Activated CD4-positive, alpha-beta T cell treated with anti-CD3 and anti-CD28 coated beads, Interleukin-2, amount 10 ng/mL, durations not matched to agents 24 days and 14 days (primary cell): ENCODE measurements at regions not wholly inside any gene's neighbourhood (a gene's known extent, or its start where the extent isn't known, plus 50 kb on each side); places are given as distances from the start of the nearest gene placed in this dataset.

ENCODE experiments used
- DNase-seq: peaks from one replicate; pipeline ENCODE4 v3.0.0; 2022
- H3K27ac Mint-ChIP-seq: one replicate; pipeline ENCODE4 v1.8.0; 2022; ENCODE audit warnings: mild to moderate bottlenecking, mixed read lengths
- H3K27me3 Mint-ChIP-seq: one replicate; pipeline ENCODE4 v1.8.0; 2022; ENCODE audit warnings: mixed read lengths
- H3K36me3 Mint-ChIP-seq: one replicate; pipeline ENCODE4 v1.8.0; 2022; ENCODE audit warnings: low read depth, mild to moderate bottlenecking, mixed read lengths
- H3K4me1 Mint-ChIP-seq: one replicate; pipeline ENCODE4 v1.8.0; 2021; ENCODE audit warnings: mixed read lengths
- H3K4me3 Mint-ChIP-seq: one replicate; pipeline ENCODE4 v1.8.0; 2022; ENCODE audit warnings: mild to moderate bottlenecking, moderate library complexity, mixed read lengths
- H3K9me3 Mint-ChIP-seq: one replicate; pipeline ENCODE4 v1.8.0; 2021; ENCODE audit warnings: mixed read lengths
- intact Hi-C: fragments of 100-400 bp; cut with micrococcal nuclease; formaldehyde crosslinking; loops from one replicate; pipeline ENCODE4 v1.15.1; 2023

DNA sequence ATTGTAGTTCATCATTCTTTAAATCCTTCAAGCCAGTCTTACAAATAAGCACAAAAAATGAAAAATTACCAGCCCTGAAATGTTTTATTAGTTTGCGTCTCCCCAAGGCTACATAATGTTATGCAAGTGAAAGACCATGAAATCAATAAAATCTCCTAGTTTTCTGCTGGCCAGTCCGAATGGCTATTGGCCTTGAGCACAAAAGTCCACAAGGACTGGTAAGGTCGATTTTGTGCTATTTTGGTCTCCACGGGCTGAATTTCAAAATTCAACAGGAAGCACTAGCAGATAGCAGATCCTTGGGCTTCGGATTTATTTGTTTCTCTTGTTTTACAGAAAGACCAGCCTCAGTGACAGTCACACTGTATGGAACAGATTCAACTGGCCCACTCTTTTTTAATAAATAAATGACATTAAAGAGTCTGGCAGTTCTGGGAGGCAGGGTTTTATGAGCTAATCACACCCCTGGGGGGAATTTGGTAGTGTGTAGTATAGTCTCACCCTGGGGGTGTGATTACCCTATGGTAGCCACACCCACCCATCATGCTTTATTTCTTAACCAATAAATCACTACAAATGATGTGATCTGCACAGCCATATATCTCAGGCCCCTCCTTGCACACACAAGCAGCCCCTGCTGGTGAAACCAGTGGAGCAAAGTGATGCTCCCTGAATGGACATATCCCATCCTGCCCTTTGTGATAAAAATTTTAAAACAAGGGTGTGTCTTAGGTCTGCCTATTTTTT, 51.1 kb upstream of the TMEM33 start:
- Mint-ChIP-seq H3K4me1 (peaks cover 4% of the 10 kb centered on the region), H3K27me3 (peaks cover 49% of the 10 kb centered on the region)
- intact Hi-C loops, result loop anchor here (2.0 to 5.0 kb wide), 3 partner anchors 15 to 513 kb away; partner anchors contain the start of genes BEND4 and SHISA3

DNA sequence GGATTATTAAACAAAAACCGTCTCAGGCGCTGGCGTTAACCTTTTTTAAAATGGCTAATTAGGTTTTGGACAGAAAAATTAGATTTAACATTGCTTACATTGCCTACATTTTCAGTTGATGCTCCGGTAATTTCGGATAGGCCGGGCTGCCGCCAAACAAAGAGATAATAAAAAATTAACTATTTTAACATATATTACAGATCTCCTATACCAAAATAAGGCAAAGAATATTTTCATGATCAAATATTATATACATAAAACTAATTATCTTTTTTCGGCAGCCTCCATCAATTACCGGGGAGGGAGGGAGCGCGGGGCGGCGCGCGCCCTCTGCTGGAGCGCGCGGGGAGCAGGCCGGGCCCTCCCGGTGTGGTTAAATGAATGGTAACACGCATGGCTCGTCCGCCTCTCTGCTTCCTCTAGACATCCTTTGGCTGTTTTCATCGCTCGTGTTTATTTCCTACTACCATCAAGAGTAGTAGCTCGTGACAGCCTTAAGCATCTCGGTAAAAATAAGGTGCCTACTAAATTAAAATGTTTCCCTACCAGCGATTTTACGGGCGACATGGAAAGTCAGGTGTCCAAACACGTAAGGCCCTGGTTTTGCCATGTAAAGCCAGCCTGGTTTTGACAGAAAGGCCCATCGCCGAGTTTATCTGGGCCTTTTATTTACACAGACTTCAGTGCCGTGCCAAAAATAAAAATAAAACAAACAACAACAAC, 52.4 kb upstream of the TMEM33 start:
- intact Hi-C loops, result loop anchor here (1.0 to 5.0 kb wide), 4 partner anchors 14 to 601 kb away; partner anchors contain the start of genes BEND4 and SHISA3
- Mint-ChIP-seq H3K27me3 (peaks cover 60% of the 10 kb centered on the region), H3K4me1 (peaks cover 4% of the 10 kb centered on the region), H3K9me3 (no peaks in the 10 kb centered on the region), H3K27ac (no peak overlapping the region), H3K36me3 (no peaks in the 10 kb centered on the region), H3K4me3 (peak overlapping the region; percentile 23)
- peak; percentile 83 for DNase-seq

More for the DNA sequence above, 51.1 kb upstream of the TMEM33 start:
- no peak for DNase-seq
- H3K4me3 Mint-ChIP-seq, result no peak overlapping the region
- H3K36me3 Mint-ChIP-seq, result no peaks in the 10 kb centered on the region
- no peak overlapping the region for H3K27ac Mint-ChIP-seq
- no peaks in the 10 kb centered on the region for H3K9me3 Mint-ChIP-seq

DNA sequence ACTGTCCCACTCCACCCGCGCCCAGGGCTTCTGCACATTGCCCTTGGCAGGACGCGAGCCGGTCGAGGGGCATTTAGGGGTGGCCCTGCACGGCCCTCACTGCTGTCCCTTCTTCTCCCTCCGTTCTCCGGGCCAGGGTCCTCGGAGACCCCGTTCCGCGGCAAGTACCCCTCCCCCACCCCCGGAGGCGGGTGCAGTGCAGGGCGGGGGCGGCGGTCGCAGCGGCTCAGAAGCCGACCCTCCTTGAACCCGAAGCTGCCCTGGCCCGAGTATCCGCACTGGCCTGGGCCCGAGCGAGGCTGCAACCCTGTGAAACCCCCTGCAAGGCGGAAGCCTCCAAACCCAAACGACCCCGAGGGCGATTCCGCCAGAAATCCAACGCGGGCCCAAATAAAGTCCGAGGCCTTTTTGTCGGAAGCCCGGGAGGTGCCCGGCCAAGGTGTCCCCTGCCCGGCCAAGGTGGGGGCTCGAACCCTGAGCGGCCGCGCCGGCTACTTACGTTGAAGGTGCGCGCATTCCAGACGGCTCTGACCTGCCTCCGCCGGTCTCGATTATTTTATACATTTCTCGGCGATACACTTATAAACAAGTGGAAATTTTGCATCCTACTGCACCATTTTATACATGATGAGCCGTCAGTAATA, 53.1 kb upstream of the TMEM33 start:
- H3K27ac Mint-ChIP-seq, result no peak overlapping the region
- H3K4me3 Mint-ChIP-seq, result peak overlapping the region; percentile 17

DNA sequence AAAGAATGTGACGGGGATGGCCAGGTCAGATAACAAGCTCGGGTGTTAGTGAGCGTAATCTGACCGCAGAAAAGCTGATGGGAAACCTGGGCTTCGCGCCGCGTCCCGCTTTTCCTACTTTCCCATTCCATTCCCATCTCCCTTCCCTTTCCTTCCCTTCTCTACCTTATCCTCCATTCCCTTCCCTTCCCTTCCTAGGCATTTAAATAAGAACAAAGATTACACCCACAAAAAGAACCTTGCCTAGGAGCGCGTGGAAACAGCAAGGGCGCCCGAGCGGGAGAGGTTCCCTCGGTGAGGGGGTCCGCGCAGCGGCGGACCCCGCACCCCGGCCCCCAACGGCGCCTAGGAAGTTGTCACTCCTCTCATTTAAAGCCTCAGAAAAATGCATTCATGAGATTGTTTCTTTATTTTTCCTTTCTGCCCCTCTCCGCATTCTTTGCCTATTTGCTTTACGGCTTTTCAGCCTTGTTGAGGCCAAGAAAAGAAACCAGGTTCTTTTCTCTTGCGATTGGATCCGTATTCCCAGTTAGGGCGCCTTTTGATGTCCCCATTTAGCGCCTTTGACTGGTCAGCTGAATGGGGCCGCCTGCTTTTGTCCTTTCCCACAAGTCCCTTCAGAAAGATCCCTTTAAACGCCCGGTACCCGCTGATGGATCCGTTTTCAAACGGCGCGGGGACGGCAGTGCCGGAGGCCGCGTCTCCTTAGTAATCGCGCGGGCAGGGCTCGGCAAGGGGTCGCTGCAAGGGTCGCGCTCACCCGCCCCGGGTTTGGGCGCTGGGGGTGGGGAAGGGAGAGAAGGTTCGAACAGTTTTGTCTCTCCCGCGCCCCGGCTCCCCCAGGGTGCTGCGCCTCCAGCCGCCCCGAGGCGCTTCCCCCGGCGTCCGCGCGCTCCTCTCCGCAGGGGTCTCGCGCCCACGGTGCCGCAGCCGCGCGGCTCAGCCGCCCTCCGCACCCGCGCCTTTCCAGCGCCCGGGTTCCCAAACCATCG, 54.1 kb upstream of the TMEM33 start:
- peak overlapping the region; percentile 30 for H3K4me3 Mint-ChIP-seq
- intact Hi-C loops, result loop anchor here (2.0 to 5.0 kb wide), 2 partner anchors 130 to 271 kb away; partner anchors contain the start of gene BEND4
- peaks cover 67% of the 10 kb centered on the region for H3K27me3 Mint-ChIP-seq
- no peak for DNase-seq
- H3K27ac Mint-ChIP-seq, result peak overlapping the region; percentile 21
- peaks cover 4% of the 10 kb centered on the region for H3K4me1 Mint-ChIP-seq
- no peaks in the 10 kb centered on the region for H3K36me3 Mint-ChIP-seq
- peaks cover 2% of the 10 kb centered on the region for H3K9me3 Mint-ChIP-seq

More for the DNA sequence above, 53.1 kb upstream of the TMEM33 start:
- H3K4me1 Mint-ChIP-seq, result peaks cover 4% of the 10 kb centered on the region
- H3K9me3 Mint-ChIP-seq, result no peaks in the 10 kb centered on the region
- no peaks in the 10 kb centered on the region for H3K36me3 Mint-ChIP-seq
- peaks cover 64% of the 10 kb centered on the region for H3K27me3 Mint-ChIP-seq
- no peak for DNase-seq
- intact Hi-C loops, result loop anchor here (1.0 to 5.0 kb wide), 5 partner anchors 13 to 601 kb away; partner anchors contain the start of genes BEND4 and SHISA3

DNA sequence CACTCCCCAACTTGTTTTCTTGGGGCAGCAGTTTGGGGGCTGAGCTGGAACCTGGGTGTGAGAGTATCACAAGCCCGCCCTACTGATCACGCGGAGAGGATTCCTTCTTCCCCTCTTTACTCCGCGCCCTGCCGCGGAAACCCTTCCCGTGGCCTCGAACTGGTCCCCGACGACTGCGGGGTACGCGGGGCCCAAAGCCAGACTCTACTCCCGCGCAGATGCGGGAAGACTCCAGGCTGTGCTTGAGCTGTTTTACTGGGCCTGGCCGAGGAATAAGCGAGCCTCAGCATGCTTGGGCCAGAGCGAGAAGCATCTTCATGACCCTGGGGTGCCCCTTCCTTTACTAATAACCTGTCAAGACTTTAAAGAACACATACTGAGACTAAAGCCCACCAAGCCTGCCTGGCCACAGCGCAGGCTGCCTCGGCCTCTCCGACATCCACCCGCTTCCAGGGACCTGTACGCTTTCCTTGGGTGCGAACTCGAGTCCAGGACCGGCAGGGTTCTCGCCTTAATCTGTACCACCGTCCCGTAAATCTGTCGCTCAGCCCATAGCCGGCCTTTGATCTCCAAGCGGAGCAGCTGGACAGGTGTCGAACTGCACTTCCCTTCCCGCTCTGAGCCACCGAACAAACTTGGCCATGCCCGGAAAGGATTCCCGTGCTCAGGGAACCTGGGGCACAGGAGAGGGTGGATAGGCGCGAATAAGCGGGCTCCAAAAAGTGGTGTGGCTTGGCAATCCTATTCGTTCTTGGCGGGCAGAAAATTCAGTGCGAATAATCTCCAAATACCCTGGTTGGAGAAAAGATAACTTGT, 55.0 kb upstream of the TMEM33 start:
- Mint-ChIP-seq H3K9me3 (peaks cover 2% of the 10 kb centered on the region), H3K27me3 (peaks cover 76% of the 10 kb centered on the region), H3K36me3 (no peaks in the 10 kb centered on the region), H3K4me1 (peaks cover 4% of the 10 kb centered on the region), H3K4me3 (no peak overlapping the region), H3K27ac (no peak overlapping the region)
- no peak for DNase-seq
- intact Hi-C loops, result loop anchor here (2.0 to 5.0 kb wide), 2 partner anchors 129 to 272 kb away; partner anchors contain the start of gene BEND4

DNA sequence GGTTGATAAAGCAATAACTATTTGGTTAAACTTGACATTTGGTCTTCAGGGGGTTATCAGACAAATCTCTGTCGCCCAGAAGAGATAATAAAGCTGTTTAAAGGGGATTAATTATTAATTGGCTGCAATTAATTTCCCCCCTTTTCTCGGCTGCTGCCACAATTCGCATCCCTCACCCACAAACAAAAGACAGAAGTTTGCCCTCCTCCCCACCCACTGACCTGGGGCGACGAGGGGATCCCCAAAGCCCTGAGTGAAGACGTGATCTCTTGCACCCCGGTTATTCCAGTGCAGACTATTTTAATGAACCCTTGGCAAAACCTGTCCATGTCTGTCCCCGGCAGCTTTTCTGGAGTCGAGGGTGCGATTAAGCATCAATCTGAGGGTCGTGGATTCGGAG, 55.7 kb upstream of the TMEM33 start:
- Mint-ChIP-seq H3K27ac (peak overlapping the region; percentile 32), H3K4me3 (no peak overlapping the region), H3K27me3 (peaks cover 81% of the 10 kb centered on the region), H3K36me3 (no peaks in the 10 kb centered on the region), H3K4me1 (peaks cover 4% of the 10 kb centered on the region), H3K9me3 (peaks cover 2% of the 10 kb centered on the region)
- DNase-seq, result no peak
- intact Hi-C loops, result no loop called here

DNA sequence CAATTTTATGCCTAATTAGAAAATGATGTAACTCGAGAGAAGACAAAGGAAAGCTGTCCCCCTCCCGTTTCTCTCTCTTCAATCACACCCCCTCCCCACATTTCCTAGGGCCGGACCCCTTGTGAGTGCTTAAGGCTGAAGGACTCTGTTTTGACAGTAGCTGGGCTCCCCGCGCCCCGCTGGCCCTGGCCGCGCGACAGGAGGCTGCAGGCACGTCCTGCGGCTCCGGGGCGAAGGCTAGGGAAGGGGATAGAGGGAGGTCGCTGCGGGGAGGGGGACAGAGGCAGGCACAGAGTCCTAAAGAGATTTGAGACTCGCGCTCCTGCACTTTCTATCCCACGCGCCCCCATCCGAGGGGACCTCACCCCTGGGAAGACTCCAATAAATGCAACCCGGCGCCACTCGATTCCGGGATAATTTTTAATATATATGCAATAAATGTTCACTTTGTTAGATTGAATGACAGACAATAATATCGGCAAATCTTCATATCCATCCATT, 56.2 kb upstream of the TMEM33 start:
- Mint-ChIP-seq H3K4me1 (peaks cover 4% of the 10 kb centered on the region), H3K36me3 (no peaks in the 10 kb centered on the region), H3K27ac (no peak overlapping the region), H3K27me3 (peaks cover 85% of the 10 kb centered on the region), H3K4me3 (no peak overlapping the region), H3K9me3 (peaks cover 5% of the 10 kb centered on the region)
- DNase-seq, result no peak
- intact Hi-C loops, result no loop called here

DNA sequence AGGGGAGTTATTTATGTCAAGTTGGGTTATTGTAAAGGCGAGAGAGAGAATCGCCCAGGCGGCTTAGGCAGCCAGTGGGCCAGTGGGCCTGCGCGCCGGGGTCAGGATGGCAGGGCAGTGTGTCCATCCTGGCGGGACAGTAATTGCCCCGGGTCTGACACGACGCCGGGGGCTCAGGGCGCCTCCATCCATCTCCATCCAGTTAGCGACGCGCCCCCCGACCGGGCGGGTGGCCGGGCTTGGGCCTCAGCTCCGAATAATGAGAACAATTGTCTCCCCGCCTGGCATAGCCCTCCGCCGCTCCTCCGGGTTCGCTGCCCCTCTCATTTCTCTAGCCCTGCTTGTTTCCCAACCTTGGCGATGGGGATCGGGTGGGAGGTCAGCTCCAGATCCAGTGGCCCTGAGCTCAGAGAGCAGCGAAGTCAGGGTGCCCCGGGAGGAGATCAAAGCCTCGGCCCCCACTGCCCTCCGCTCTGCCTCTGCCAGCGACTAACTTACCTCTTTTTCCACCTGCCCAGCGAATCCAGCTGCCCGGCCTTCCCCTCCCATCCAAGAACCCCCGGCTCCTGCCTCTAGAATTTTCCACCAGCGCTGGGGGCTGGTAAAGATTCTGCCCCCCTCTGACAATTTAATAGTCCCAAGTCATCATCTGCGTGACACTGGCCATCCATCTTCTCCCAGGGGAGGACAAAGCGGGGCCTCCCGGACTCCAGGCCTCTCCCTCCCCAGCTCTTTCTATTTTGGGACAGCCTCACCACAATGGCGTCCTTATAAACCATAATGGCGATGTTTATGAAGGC, 56.9 kb upstream of the TMEM33 start:
- Mint-ChIP-seq H3K9me3 (peaks cover 5% of the 10 kb centered on the region), H3K4me3 (no peak overlapping the region), H3K27me3 (peaks cover 85% of the 10 kb centered on the region), H3K36me3 (no peaks in the 10 kb centered on the region), H3K27ac (no peak overlapping the region), H3K4me1 (peaks cover 4% of the 10 kb centered on the region)
- no peak for DNase-seq
- intact Hi-C loops, result no loop called here

DNA sequence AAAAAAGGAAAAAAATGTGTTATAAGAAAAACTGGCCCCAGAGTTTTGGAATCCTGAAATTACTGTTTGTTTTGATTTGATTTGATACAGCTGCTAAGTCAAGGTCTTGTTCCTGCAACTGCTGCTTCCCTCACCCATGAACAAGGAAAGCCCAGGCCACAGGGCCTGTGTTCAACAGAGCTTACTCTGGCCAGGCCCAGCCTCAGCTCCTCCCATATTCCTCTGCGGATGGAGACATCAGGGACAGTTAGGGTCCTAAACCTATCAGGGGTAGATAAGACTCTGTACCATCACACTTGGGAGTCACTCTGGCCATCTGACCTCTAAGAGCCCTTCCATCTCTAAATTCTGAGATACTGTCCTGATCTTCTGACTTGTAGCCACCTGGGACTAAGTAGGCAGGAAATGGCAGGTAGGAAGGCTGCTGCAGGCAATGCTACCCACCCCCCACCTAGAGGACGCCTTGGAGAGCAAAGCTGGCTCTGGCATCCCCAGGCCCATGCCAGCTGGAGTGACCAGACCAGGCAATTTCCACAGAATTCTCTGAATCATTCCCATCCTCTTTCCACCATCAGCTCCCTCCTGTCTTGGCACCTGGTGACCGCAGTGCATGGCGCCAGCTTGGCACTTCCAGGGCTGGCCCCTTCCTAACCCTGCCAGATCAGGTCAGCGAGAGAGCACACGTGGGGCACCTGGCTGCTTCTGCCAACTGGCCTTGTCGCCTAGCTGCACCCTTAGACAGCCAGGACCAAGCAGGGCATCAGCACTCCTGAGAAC, 58.0 kb upstream of the TMEM33 start:
- Mint-ChIP-seq H3K27ac (no peak overlapping the region), H3K36me3 (no peaks in the 10 kb centered on the region), H3K27me3 (peaks cover 90% of the 10 kb centered on the region), H3K9me3 (peaks cover 5% of the 10 kb centered on the region), H3K4me3 (no peak overlapping the region), H3K4me1 (peaks cover 2% of the 10 kb centered on the region)
- intact Hi-C loops, result no loop called here
- no peak for DNase-seq

DNA sequence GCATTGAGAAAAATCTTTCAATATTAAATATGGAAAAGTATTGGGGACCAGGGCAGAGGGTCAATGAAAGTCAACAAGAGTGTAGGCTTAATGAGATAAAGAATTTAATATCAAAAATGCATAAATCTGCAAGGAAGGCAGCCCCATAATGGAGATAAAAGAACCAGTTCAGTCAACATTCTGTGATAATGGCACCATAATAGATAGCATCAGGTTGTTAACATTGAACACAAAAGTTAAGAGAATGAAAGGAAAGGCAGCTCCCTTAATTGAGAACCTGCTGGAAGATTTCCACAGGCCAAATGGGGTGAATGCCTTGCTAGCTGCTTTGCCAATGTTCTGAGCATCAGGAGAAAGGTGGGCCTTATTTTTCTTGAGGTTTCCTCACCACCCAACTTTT, 60.4 kb upstream of the TMEM33 start:
- Mint-ChIP-seq H3K9me3 (peaks cover 5% of the 10 kb centered on the region), H3K27ac (no peak overlapping the region), H3K4me3 (no peak overlapping the region), H3K4me1 (no peaks in the 10 kb centered on the region), H3K36me3 (no peaks in the 10 kb centered on the region), H3K27me3 (peaks cover 85% of the 10 kb centered on the region)
- intact Hi-C loops, result no loop called here
- no peak for DNase-seq

DNA sequence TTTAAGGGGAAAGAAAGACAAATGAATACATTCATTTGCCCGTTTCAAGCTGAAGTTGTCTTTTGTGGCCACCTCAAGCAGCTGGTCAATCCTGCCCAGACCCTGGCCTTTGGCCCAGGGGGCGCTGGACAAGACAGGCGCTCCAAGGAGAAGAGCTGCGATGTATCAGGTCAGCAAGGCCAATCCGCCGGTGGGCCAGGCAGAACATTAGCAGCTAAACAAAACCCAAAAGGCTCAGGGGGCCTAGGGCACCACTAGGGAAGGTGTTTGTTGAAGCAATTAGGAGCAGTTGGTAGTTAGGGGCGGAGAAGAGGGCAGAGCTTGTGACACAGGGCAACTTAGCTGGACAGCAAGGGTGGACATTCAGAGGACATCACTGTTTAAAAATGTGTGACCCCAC, 60.8 kb upstream of the TMEM33 start:
- H3K4me1 Mint-ChIP-seq, result no peaks in the 10 kb centered on the region
- H3K27ac Mint-ChIP-seq, result no peak overlapping the region
- no peak overlapping the region for H3K4me3 Mint-ChIP-seq
- no peaks in the 10 kb centered on the region for H3K36me3 Mint-ChIP-seq
- peaks cover 85% of the 10 kb centered on the region for H3K27me3 Mint-ChIP-seq
- H3K9me3 Mint-ChIP-seq, result peaks cover 5% of the 10 kb centered on the region
- peak; percentile 52 for DNase-seq
- intact Hi-C loops, result no loop called here
